ENCODE measurements at regions not wholly inside any gene's neighbourhood (a gene's known extent, or its start where the extent isn't known, plus 50 kb on each side); places are given as distances from the start of the nearest gene placed in this dataset.
"Not testable (repeated sequence)": the region's sequence is repeated elsewhere in the genome, so short reads cannot be mapped to it uniquely, and the experiment has no call there.

DNA sequence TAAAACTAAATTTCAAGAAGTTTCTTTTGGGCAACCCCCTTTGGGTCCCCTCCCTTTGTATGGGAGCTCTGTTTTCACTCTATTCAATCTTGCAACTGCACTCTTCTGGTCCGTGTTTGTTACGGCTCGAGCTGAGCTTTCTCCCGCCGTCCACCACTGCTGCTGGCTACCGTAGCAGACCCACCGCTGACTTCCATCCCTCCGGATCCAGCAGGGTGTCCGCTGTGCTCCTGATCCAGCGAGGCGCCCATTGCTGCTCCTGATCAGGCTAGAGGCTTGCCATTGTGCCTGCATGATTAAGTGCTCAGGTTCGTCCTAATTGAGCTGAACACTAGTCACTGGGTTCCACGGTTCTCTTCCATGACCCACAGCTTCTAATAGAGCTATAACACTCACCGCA, 64.9 kb upstream of the ARSJ start:
- TF ChIP-seq POLR2A, CTCF, EP300 (IDR thresholded peaks at IDR 0.05): not testable (repeated sequence)

All from ovary (tissue), 3 donors.